GM23338 (cell line): ENCODE measurements at regions not wholly inside any gene's neighbourhood (a gene's known extent, or its start where the extent isn't known, plus 50 kb on each side); places are given as distances from the start of the nearest gene placed in this dataset.

ENCODE experiments used
- CTCF ChIP-seq, 2 experiments: fragments of 200-600 bp in 1 of 2; sonication (generic) in 1 of 2; conservative IDR thresholded peaks; 2 replicates each; pipeline versions ENCODE4 v1.5.1 to v1.6.1; 2016 to 2017; ENCODE audit warnings: antibody characterized with exemption in 2 of 2, low read depth in 2 of 2, mild to moderate bottlenecking in 2 of 2, moderate library complexity in 1 of 2
- EZH2 ChIP-seq: fragments of 200-600 bp; sonication (generic); IDR thresholded peaks from one replicate; pipeline ENCODE4 v1.8.0; 2017; ENCODE audit warnings: antibody characterized with exemption, mild to moderate bottlenecking, low read depth; ENCODE audit not compliant: unreplicated experiment
- POLR2AphosphoS5 ChIP-seq: IDR thresholded peaks from 2 replicates; pipeline ENCODE4 v1.6.1; 2016; ENCODE audit warnings: antibody characterized with exemption, low read depth
- TF ChIP-seq, protein P1 (sequence below): IDR thresholded peaks from one replicate; pipeline ENCODE4 v1.6.1; 2018; ENCODE audit warnings: antibody characterized with exemption; ENCODE audit not compliant: unreplicated experiment

GRCh38 chr12:114030451-114030850, 64.3 kb upstream of the RBM19 start:
- TF ChIP-seq CTCF (conservative IDR thresholded peaks at IDR 0.05; ENCODE audit: low read depth in 2 of 2) (no peak), EZH2 (no peak), POLR2AphosphoS5 (no peak)
- TF ChIP-seq, protein P1, sequence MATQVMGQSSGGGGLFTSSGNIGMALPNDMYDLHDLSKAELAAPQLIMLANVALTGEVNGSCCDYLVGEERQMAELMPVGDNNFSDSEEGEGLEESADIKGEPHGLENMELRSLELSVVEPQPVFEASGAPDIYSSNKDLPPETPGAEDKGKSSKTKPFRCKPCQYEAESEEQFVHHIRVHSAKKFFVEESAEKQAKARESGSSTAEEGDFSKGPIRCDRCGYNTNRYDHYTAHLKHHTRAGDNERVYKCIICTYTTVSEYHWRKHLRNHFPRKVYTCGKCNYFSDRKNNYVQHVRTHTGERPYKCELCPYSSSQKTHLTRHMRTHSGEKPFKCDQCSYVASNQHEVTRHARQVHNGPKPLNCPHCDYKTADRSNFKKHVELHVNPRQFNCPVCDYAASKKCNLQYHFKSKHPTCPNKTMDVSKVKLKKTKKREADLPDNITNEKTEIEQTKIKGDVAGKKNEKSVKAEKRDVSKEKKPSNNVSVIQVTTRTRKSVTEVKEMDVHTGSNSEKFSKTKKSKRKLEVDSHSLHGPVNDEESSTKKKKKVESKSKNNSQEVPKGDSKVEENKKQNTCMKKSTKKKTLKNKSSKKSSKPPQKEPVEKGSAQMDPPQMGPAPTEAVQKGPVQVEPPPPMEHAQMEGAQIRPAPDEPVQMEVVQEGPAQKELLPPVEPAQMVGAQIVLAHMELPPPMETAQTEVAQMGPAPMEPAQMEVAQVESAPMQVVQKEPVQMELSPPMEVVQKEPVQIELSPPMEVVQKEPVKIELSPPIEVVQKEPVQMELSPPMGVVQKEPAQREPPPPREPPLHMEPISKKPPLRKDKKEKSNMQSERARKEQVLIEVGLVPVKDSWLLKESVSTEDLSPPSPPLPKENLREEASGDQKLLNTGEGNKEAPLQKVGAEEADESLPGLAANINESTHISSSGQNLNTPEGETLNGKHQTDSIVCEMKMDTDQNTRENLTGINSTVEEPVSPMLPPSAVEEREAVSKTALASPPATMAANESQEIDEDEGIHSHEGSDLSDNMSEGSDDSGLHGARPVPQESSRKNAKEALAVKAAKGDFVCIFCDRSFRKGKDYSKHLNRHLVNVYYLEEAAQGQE = no peak
